H1 (cell line): ENCODE measurements at regions not wholly inside any gene's neighbourhood (a gene's known extent, or its start where the extent isn't known, plus 50 kb on each side); places are given as distances from the start of the nearest gene placed in this dataset.
A peak's percentile ranks its signal among the peaks of the same experiment; 100 is the strongest.

ENCODE experiments used
- CTCF ChIA-PET: fragments of 300-600 bp; sonication (Branson Sonifier 250); formaldehyde crosslinking; loops from one replicate; lab custom pipeline; 2021; ENCODE audit not compliant: partially characterized antibody; lab: Charles Lee
- POLR2A ChIA-PET: fragments of 300-600 bp; sonication (Branson Sonifier 250); formaldehyde crosslinking; loops from one replicate; lab custom pipeline; 2021; ENCODE audit warnings: inconsistent platforms; ENCODE audit not compliant: partially characterized antibody; lab: Charles Lee
- DNase-seq, 2 experiments: peaks; one replicate each; pipeline versions ENCODE4 v3.0.0 to v3.0.0-alpha.2; 2010 to 2022; ENCODE audit warnings: low spot score in 2 of 2, low read depth in 1 of 2, mixed read lengths in 1 of 2
- FAIRE-seq: peaks from 2 replicates; lab custom pipeline; 2011; peaks lifted over from hg19 to GRCh38; lab: Jason Lieb, UNC
- H2AFZ ChIP-seq: 2 replicates; pipeline ENCODE4 v1.8.1; 2012; ENCODE audit warnings: low read length, inconsistent platforms
- H2AK5ac ChIP-seq: 2 replicates; pipeline ENCODE4 v1.6.1; 2013; ENCODE audit warnings: low read depth, low read length
- H2BK120ac ChIP-seq: replicated peaks from 2 replicates; pipeline ENCODE3; 2013; ENCODE audit warnings: low read depth, low read length, inconsistent platforms
- H2BK12ac ChIP-seq: 2 replicates; pipeline ENCODE4 v1.6.1; 2013; ENCODE audit warnings: low read depth, low read length
- H2BK15ac ChIP-seq: 2 replicates; pipeline ENCODE4 v1.6.1; 2013; ENCODE audit warnings: low read length
- H2BK20ac ChIP-seq: 2 replicates; pipeline ENCODE4 v1.6.1; 2013; ENCODE audit warnings: low read length
- H2BK5ac ChIP-seq: 2 replicates; pipeline ENCODE4 v1.6.1; 2013; ENCODE audit warnings: low read depth, low read length
- H3K14ac ChIP-seq: 2 replicates; pipeline ENCODE4 v1.6.1; 2013; ENCODE audit warnings: inconsistent platforms; ENCODE audit not compliant: insufficient read length
- H3K18ac ChIP-seq: 2 replicates; pipeline ENCODE4 v1.6.1; 2013; ENCODE audit warnings: low read length; ENCODE audit errors: extremely low read depth
- H3K23ac ChIP-seq: 2 replicates; pipeline ENCODE4 v1.6.1; 2013; ENCODE audit warnings: inconsistent platforms; ENCODE audit not compliant: insufficient read length
- H3K23me2 ChIP-seq: 2 replicates; pipeline ENCODE4 v1.6.1; 2013; ENCODE audit warnings: low read depth, low read length
- H3K27ac ChIP-seq: 2 replicates; pipeline ENCODE4 v1.6.1; 2011; ENCODE audit warnings: low read depth, low read length, inconsistent platforms
- H3K27me3 ChIP-seq, 4 experiments: replicated peaks in 1 of 4; 1 replicate in 1 of 4; 2 replicates in 3 of 4; pipeline versions ENCODE4 v1.6.1 to v1.8.1; 2011 to 2013; ENCODE audit warnings: low read length in 3 of 4, mild to moderate bottlenecking in 3 of 4, inconsistent platforms in 2 of 4, mixed read lengths in 2 of 4, moderate library complexity in 1 of 4; ENCODE audit not compliant: control insufficient read depth in 3 of 4, insufficient read depth in 3 of 4; ENCODE audit errors: extremely low read depth in 1 of 4
- H3K36me3 ChIP-seq, 4 experiments: 2 replicates each; pipeline versions ENCODE4 v1.6.1 to v1.8.1; 2011 to 2013; ENCODE audit warnings: mild to moderate bottlenecking in 4 of 4, low read length in 3 of 4, moderate library complexity in 2 of 4, control low read depth in 1 of 4, inconsistent platforms in 1 of 4; ENCODE audit not compliant: insufficient read depth in 4 of 4, control insufficient read depth in 2 of 4
- H3K4ac ChIP-seq: replicated peaks from 2 replicates; pipeline ENCODE3; 2013; ENCODE audit warnings: low read length, low read depth, mixed read lengths, inconsistent platforms; ENCODE audit not compliant: insufficient read length
- H3K4me1 ChIP-seq, 4 experiments: replicated peaks in 1 of 4; 1 replicate in 1 of 4; 2 replicates in 3 of 4; pipeline versions ENCODE4 v1.6.1 to v1.8.1; 2011 to 2013; ENCODE audit warnings: low read length in 3 of 4, inconsistent platforms in 2 of 4, mixed read lengths in 1 of 4; ENCODE audit not compliant: insufficient read depth in 4 of 4, control insufficient read depth in 3 of 4
- H3K4me2 ChIP-seq, 2 experiments: 2 replicates each; pipeline versions ENCODE4 v1.6.1 to v1.8.1; 2011 to 2013; ENCODE audit warnings: low read depth in 2 of 2, low read length in 2 of 2, control low read depth in 1 of 2, inconsistent platforms in 1 of 2, mild to moderate bottlenecking in 1 of 2; ENCODE audit not compliant: insufficient read depth in 1 of 2
- H3K4me3 ChIP-seq, 4 experiments: fragments of 200-600, 300-600 bp in 1 of 4; sonication (generic), shearing (Covaris generic), sonication (Bioruptor Twin) in 1 of 4; 2 replicates each; pipeline versions ENCODE4 v1.5.1 to v1.8.1; 2011 to 2016; ENCODE audit warnings: low read length in 4 of 4, low read depth in 3 of 4, control low read depth in 2 of 4, inconsistent platforms in 2 of 4, mild to moderate bottlenecking in 2 of 4, mixed read lengths in 1 of 4, moderate library complexity in 1 of 4; ENCODE audit not compliant: insufficient read depth in 2 of 4; ENCODE audit errors: extremely low read depth in 1 of 4
- H3K56ac ChIP-seq: replicated peaks from 2 replicates; pipeline ENCODE3; 2013; ENCODE audit warnings: low read depth, mild to moderate bottlenecking, mixed read lengths, low read length, inconsistent platforms; ENCODE audit not compliant: insufficient read length
- H3K79me1 ChIP-seq: 2 replicates; pipeline ENCODE4 v1.6.1; 2013; ENCODE audit warnings: low read depth, low read length, control low read depth
- H3K79me2 ChIP-seq, 2 experiments: 2 replicates each; pipeline versions ENCODE4 v1.6.1 to v1.8.1; 2012 to 2013; ENCODE audit warnings: low read length in 2 of 2, mild to moderate bottlenecking in 2 of 2, inconsistent platforms in 1 of 2; ENCODE audit not compliant: insufficient read depth in 2 of 2, control insufficient read depth in 1 of 2
- H3K9ac ChIP-seq, 4 experiments: replicated peaks in 1 of 4; 1 replicate in 1 of 4; 2 replicates in 3 of 4; pipeline versions ENCODE4 v1.6.1 to v1.8.1; 2011 to 2013; ENCODE audit warnings: low read depth in 3 of 4, low read length in 3 of 4, control low read depth in 2 of 4, mild to moderate bottlenecking in 2 of 4, moderate library complexity in 2 of 4, inconsistent platforms in 1 of 4; ENCODE audit errors: extremely low read depth in 1 of 4
- H3K9me3 ChIP-seq, 2 experiments: 2 replicates each; pipeline versions ENCODE4 v1.6.1 to v1.8.1; 2012 to 2013; ENCODE audit warnings: mild to moderate bottlenecking in 2 of 2, moderate library complexity in 2 of 2, control low read depth in 1 of 2, inconsistent platforms in 1 of 2, low read depth in 1 of 2, low read length in 1 of 2, mixed read lengths in 1 of 2; ENCODE audit not compliant: insufficient read depth in 2 of 2
- H4K20me1 ChIP-seq, 2 experiments: replicated peaks in 1 of 2; 2 replicates each; pipeline versions ENCODE3 to v1.8.1; 2011 to 2013; ENCODE audit warnings: inconsistent platforms in 2 of 2, low read length in 2 of 2, mild to moderate bottlenecking in 1 of 2; ENCODE audit not compliant: insufficient read depth in 2 of 2, control insufficient read depth in 1 of 2
- H4K5ac ChIP-seq: 2 replicates; pipeline ENCODE4 v1.6.1; 2013; ENCODE audit warnings: low read length, low read depth, mixed read lengths, inconsistent platforms; ENCODE audit not compliant: insufficient read length
- H4K8ac ChIP-seq: 2 replicates; pipeline ENCODE4 v1.8.0; 2013; ENCODE audit warnings: mild to moderate bottlenecking, moderate library complexity, low read length, inconsistent platforms; ENCODE audit not compliant: insufficient read depth; ENCODE audit errors: extremely low read depth
- H4K91ac ChIP-seq: replicated peaks from 2 replicates; pipeline ENCODE3; 2013; ENCODE audit warnings: low read length, mixed read lengths, inconsistent platforms; ENCODE audit not compliant: insufficient read length
- BRCA1 ChIP-seq: IDR thresholded peaks from 2 replicates; pipeline ENCODE4 v1.6.1; 2012; ENCODE audit warnings: low read depth, low read length, improper control_type of control experiment
- CTCF ChIP-seq, 3 experiments: IDR thresholded peaks; 1 replicate in 2 of 3; 2 replicates in 1 of 3; pipeline versions ENCODE4 v1.5.1 to v1.6.1; 2011; ENCODE audit warnings: low read length in 3 of 3, mild to moderate bottlenecking in 3 of 3, inconsistent platforms in 2 of 3, low read depth in 1 of 3, moderate library complexity in 1 of 3; ENCODE audit not compliant: insufficient read depth in 1 of 3; ENCODE audit errors: control extremely low read depth in 1 of 3
- RAD21 ChIP-seq, 2 experiments: IDR thresholded peaks in 1 of 2; conservative IDR thresholded peaks in 1 of 2; 2 replicates each; pipeline ENCODE4 v1.6.1; 2011; ENCODE audit warnings: low read depth in 2 of 2, low read length in 2 of 2, improper control_type of control experiment in 1 of 2, inconsistent platforms in 1 of 2, mild to moderate bottlenecking in 1 of 2, moderate library complexity in 1 of 2
- USF2 ChIP-seq: IDR thresholded peaks from 2 replicates; pipeline ENCODE4 v1.6.1; 2011; ENCODE audit warnings: low read length, improper control_type of control experiment
- WGBS, 2 experiments: shearing (Covaris generic) in 1 of 2; methylation state at CpG; one replicate each; pipeline versions ENCODE4 v1.1.6 to v1.1.7; 2013 to 2015; ENCODE audit warnings: low lambda C conversion rate in 2 of 2, mixed read lengths in 2 of 2, inconsistent platforms in 1 of 2, low coverage in 1 of 2, missing lambda C conversion rate in 1 of 2; ENCODE audit not compliant: insufficient replicate concordance in 2 of 2, insufficient coverage in 1 of 2, insufficient read length in 1 of 2; ENCODE audit errors: extremely low coverage in 1 of 2, missing lambda C conversion rate in 1 of 2; 5-methylcytosine and 5-hydroxymethylcytosine counted together

GRCh38 chr6:140427842-140428241 lies 1053.4 kb upstream of the CITED2 start:
- peaks cover 2 to 6% of the 10 kb centered on the region in 2 experiments; a peak in 1 of 4 replicates for H3K9me3 ChIP-seq
- no peak for FAIRE-seq
- no peak overlapping the region for H2BK20ac ChIP-seq
- no peak overlapping the region for H3K4me2 ChIP-seq
- H4K8ac ChIP-seq, result no peak overlapping the region
- H2BK120ac ChIP-seq, result no peak overlapping the region
- no peak overlapping the region for H3K56ac ChIP-seq
- H3K79me1 ChIP-seq, result no peaks in the 10 kb centered on the region
- no peaks in the 10 kb centered on the region for H3K23me2 ChIP-seq
- TF ChIP-seq RAD21 (IDR thresholded peaks at IDR 0.05 in 1 of 2, conservative IDR thresholded peaks at IDR 0.05 in 1 of 2; ENCODE audit: low read depth in 2 of 2, low read length in 2 of 2) (peak in 1 of 2 experiments; percentile 17; a peak in 1 of 4 replicates), CTCF (IDR thresholded peaks at IDR 0.05; ENCODE audit: control extremely low read depth in 1 of 3, insufficient read depth in 1 of 3, low read depth in 1 of 3, low read length in 3 of 3) (peak in 1 of 3 experiments; percentile 35; a peak in 1 of 4 replicates), BRCA1 (no peak), USF2 (no peak)
- H4K91ac ChIP-seq, result no peak overlapping the region
- no peak overlapping the region for H2BK5ac ChIP-seq
- H3K23ac ChIP-seq, result no peak overlapping the region
- H3K36me3 ChIP-seq, result no peaks in the 10 kb centered on the region; a peak in 1 of 8 replicates
- no peak overlapping the region for H3K27ac ChIP-seq
- no peaks in the 10 kb centered on the region for H3K27me3 ChIP-seq
- peak overlapping the region; percentile 85; the same call in 1 of the 2 replicates for H2AFZ ChIP-seq
- H2BK12ac ChIP-seq, result no peak overlapping the region
- no peak overlapping the region for H2BK15ac ChIP-seq
- H3K14ac ChIP-seq, result no peak overlapping the region
- CTCF ChIA-PET, result interaction anchor here (1.1 kb wide), 1 partner anchor 376 kb away, joined by 4 read pairs; no protein-coding TSS in a partner anchor
- no peaks in the 10 kb centered on the region for H3K79me2 ChIP-seq
- H3K4me3 ChIP-seq, result no peak overlapping the region
- no peak overlapping the region for H4K5ac ChIP-seq
- 96% methylated on average over 2 of the region's 2 CpGs; no CpG with 5 or more reads in 1 of the 2 experiments for whole genome bisulfite sequencing, 2 experiments
- H3K18ac ChIP-seq, result no peak overlapping the region
- no peak overlapping the region for H3K9ac ChIP-seq
- H3K4ac ChIP-seq, result no peak overlapping the region
- no peak for DNase-seq
- H4K20me1 ChIP-seq, result no peaks in the 10 kb centered on the region
- H3K4me1 ChIP-seq, result no peaks in the 10 kb centered on the region
- no peak overlapping the region for H2AK5ac ChIP-seq
- POLR2A ChIA-PET, result no interaction called here
